Astrocyte of the hippocampus (primary cell): ENCODE measurements at regions not wholly inside any gene's neighbourhood (a gene's known extent, or its start where the extent isn't known, plus 50 kb on each side); places are given as distances from the start of the nearest gene placed in this dataset.
"Not testable (repeated sequence)": the region's sequence is repeated elsewhere in the genome, so short reads cannot be mapped to it uniquely, and the experiment has no call there.

Experiments
- DNase-seq: peaks from one replicate; pipeline ENCODE4 v3.0.0; 2011; ENCODE audit warnings: low read depth, low spot score

DNA sequence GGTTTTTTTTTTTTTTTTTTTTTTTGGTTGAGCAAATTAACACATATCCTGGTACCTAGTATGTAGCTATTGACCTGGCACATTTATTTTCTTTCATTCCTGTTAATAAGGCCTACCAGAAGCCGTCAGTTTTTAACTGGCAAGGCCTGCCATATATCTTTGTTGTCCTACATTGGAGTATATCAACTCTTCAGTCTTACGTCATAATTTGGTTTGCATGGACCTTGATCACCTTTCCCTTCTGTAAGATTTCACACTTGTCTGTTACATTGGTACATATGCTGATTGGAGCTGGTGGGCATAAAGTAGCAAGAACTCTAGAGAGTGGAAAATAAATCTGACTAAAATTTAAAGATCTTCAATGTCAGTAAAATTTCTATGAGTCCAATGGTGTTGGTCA, 1658.0 kb downstream of the C4orf33 start:
- no peak for DNase-seq

DNA sequence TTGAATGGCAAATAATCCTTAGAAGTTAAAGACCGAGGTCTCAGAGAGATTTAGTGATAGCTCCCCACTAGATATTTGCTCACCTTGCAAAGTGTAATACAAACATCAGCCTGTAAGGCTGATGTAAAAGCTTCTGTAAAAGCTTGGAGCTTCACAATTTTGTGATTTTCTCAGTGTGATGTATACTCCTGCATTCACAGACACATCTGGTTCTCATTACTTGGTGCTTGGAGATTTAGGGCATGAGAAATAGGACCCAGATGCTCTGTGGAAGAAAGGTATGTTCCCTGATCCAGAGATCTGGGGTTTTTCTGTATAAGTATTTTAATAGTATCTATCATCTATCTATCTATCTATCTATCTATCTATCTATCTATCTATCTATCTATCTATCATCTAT, 1664.3 kb downstream of the C4orf33 start:
- no peak for DNase-seq

DNA sequence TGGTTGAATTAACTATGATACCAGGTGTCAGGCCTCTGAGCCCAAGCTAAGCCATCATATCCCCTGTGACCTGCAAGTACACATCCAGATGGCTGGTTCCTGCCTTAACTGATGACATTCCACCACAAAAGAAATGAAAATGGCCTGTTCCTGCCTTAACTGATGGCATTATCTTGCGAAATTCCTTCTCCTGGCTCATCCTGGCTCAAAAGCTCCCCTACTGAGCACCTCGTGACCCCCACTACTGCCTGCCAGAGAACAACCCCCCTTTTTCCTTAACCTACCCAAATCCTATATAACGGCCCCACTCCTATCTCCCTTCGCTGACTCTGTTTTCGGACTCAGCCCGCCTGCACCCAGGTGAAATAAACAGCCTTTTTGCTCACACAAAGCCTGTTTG, 1671.4 kb downstream of the C4orf33 start:
- not testable (repeated sequence) for DNase-seq

DNA sequence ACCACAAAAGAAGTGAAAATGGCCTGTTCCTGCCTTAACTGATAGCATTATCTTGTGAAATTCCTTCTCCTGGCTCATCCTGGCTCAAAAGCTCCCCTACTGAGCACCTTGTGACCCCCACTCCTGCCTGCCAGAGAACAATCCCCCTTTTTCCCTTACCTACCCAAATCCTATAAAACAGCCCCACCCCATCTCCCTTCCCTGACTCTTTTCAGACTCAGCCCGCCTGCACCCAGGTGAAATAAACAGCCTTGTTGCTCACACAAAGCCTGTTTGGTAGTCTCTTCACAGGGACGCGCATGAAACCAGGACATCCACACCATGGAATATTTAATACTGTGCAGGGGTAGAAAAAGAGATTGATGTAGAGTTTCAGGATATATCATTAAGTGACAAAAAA, 1677.0 kb downstream of the C4orf33 start:
- DNase-seq: not testable (repeated sequence)

DNA sequence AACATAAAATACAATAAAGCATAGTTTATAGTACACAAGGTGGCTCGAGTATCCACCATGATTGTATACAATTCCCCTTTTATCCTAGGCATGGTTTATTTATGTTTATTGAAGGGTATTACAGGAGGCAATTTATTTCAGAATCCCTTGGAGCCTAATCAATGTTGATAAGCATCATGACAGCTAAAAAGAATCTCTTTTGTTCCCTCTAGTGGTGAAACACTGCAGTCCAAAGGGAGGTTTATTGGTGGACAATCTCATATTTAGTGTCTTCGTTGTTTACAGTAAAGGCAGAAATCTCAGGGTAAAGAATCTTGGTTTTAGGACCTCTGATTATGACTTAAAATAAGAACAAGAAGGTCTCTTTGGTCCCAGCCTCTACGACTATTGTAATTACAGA, 1712.5 kb downstream of the C4orf33 start:
- peak; percentile 13 for DNase-seq

DNA sequence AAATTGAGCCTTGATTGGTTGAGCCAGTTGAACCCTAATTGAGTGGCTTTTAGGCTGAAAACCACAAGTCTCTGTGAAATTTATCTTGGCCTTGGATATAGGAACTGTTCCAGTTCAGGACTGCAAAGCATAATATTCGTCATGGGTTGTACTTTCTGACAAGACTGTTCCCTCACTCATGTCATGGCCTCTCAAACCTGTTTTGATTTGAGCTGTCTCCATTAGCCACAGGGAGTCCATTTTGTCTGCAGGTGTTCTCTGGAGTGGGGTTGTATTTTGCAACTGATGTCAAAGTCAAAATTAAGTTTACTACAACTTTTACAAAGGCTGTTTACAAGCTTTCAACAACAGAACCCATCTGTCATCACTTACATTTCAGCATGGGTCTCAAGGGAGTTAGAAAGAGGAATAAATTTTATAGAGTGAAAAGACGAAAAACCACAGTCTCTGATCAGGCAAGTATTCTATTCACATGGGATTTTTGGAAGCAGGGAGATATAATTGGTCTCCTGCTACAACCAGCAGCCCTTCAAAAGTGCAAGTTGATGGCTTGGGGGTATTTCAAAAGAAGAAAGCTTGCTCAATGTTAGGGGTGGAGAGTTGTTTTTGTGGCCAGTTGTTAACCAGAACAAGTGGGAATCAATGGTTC, 1716.3 kb downstream of the C4orf33 start:
- peak; percentile 23 for DNase-seq

DNA sequence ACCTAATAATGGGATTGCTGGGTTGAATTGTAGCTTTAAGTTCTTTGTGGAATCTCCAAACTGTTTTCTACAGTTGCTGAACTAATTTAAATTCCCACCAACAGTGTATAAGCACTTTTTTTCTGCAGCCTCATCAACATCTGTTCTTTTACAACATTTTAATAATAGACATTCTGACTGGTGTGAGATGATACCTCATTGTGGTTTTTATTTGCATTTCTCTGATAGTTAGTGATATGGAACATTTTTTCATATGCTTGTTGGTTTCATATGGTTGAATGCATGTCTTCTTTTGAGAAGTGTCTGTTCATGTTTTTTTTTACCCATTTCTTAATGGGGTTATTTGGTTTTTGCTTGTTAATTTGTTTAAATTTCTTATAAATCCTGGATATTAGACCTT, 1718.9 kb downstream of the C4orf33 start:
- DNase-seq: no peak

DNA sequence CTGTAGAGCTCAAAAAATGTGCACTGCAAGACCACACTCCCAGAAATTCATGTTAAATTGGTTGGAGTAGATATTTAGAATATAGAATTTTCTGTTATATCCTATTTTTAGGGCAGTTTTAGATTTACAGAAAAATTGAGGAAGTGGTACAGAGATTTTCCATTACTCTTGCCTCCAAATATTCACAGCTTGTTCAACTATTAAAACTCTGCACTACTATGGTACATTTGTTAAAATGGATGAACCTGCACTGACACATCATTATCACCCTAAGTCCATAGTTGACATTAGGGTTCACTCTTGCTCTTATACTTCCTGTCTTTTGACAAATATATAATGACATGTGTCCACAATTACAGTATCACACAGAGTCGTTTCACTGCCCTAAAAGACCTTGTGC, 1724.5 kb downstream of the C4orf33 start:
- DNase-seq: no peak

DNA sequence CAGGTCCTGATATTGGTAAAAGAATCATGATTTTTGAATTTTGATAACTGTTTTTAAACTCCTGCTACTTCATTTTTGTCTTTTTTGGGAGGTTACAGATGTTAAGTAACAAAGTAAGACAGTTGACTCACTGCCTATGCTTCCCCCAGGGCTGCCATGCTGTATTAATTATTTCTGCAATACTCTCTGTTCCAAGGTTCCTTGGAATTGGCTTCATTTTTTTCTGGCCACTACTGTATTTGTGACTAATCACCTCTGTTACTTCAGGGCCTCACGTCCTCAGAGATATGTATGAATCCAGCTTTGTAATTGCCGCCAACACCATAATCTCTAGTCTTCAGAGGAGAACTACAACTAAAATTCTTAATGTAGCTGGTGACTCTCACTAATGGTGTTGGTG, 1729.3 kb downstream of the C4orf33 start:
- no peak for DNase-seq

DNA sequence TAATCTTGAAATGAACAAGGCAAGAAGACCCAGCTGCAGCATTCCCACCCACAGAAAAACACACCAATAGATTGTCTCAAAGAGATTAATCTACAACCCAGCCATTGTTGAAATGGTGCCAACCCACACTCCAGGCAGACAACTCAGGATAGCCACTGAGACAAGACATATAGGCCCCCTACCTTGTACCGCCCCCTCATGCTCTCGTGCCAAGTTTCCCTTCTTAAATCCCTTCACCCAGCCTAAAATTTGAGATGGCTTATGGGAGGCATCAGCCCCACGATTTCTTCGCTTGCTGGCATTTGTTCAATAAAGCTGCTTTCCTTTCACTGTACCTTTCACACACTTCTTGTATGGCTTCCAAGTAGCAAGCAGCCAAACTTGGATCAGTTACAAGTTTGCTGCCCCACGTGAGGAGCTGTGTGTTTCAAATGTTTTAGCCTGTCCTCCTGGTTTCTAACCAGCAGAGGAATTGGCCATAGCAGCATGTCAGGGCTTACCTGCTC, 1754.1 kb downstream of the C4orf33 start:
- DNase-seq: peak; percentile 55

DNA sequence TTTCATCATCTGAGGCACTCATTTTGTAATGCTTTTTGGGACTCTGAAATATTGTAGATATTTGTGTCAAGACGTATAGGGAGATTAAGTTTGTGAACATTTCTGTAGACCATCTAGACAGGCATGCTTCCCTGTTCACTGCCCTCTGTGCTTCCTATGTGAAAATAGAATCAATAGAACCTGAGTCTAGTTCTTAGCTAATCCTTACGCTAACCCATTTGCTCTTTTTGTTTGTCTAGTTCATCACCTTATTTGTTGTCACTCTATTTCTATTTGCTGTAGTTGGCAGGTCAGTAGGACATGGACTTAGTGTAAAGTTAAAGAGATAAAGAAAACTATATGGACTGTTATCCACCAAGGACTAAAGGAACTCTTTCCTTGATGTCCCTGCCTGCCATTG, 1755.2 kb downstream of the C4orf33 start:
- no peak for DNase-seq

DNA sequence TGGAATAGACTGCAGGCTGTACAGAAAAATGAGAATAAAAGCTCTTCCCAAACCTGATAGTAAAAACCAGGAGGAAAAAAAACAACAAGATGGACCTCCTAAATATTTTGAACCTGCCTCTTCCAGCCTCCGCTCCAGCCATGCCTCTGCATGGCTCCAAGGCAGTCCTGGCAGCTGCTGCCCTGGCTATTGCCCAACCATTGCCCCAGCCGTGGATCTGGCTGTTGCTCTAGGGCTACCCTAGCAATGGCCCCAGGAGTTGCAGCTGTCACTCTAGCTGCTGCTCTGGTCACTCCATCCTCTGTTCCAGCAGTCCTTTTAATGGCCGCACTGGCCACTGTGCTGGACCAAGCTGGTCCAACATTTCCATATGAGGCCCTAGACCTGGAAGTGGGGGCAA, 1756.0 kb downstream of the C4orf33 start:
- DNase-seq: no peak

DNA sequence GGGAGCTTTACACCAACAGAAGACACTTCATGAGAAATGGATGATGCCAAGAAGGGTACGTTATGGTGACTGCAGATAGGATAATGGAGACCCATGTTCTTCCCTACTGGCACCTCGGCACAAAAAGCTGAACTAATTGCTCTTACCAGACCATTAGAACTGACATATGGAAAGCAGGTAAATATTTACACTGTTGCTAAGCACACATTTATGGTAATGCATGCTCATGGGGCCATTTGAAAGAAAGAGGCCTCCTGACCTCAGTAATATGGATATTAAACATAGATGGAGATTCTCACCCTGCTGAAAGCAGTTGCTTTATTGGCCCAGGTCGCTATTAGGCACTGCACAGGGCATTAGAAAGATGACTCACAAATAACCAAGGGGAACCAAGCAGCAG, 1759.6 kb downstream of the C4orf33 start:
- no peak for DNase-seq

DNA sequence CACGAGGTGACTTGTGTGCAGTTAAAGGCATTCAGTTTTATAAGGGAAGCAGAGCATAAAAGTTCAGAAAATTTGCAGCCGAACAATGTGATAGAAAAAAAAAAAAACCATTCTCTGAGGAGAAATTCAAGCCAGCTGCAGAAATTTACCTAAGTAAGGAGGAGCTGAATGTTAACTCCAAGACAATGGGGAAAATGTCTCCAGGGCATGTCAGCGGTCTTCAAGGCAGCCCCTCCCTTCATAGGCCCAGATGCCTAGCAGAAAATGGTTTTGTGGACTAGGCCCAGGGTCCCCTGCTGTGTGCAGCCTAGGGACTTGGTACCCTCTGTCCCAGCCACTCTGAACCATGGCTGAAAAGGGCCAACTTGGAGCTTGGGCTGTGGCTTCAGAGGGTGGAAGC, 1764.0 kb downstream of the C4orf33 start:
- DNase-seq: no peak

DNA sequence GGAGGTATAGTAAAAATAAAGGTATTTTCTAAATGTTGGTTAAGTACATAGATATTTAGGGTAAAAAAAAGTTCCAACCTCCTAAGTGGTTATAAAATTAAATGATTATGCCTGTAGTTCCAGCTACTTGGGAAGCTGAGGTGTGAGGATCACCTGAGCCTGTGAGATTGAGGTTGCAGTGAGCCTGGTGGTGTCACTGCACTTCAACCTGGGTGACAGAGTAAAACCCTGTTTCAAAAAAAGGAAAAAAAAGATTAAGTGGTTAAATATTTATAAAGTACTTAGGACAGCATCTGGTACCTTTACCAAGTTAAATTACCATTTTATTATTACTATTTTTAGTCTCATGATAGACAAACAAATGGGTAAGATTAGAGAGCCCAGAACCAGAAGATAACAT, 1801.0 kb downstream of the C4orf33 start:
- DNase-seq: no peak

DNA sequence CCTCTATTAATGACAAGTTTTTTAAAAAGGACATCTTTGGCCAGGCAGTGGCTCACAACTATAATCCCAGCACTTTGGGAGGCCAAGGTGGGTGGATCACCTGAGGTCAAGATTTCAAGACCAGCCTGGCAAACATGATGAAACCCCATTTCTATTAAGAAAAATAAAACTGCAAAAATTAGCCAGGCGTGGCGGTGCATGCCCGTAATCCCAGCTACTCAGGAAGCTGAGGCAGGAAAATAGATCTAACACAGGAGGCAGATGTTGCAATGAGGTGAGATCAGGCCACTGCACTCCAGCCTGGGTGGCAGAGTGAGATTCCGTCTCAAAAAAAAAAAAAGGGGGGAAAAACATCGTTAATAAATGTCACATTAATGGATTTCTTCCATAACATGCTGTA, 1805.4 kb downstream of the C4orf33 start:
- DNase-seq: no peak

DNA sequence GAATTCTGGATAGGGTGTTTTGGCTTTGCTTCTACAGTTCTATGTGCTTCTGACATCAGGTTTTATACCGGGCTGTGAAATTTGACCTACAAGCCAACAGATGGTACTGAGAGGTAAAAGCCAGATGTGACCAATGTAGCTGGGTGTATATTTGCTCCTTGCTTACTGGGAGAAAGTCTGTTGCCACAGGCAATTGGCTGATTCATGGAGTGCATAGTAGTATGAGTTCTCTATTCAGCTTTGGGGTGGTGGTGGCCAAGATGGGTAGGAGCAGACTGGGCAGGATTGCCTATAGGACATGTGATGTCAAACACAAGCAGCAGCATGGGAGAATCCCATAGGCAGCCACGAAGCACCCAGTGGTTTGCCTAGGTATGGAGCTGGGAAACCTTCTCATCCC, 1827.0 kb downstream of the C4orf33 start:
- no peak for DNase-seq

DNA sequence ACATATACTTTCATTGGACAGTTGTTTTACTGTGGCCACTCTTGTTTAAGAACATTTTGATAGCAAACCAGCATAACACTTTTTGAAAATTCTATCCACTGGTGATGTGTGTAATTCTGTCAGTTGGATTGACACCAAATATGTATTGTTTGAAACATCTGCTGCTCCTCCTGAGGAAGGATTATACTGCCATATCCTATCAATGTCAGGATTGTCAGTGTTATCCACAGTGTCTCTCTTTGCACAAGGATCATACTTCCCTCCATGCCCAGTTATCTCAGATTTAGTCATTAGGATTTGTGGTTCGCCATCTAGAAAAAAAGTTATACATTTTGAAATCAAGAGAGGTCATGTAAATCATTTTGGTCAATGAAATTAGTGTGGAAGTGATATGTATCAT, 1859.6 kb downstream of the C4orf33 start:
- no peak for DNase-seq

DNA sequence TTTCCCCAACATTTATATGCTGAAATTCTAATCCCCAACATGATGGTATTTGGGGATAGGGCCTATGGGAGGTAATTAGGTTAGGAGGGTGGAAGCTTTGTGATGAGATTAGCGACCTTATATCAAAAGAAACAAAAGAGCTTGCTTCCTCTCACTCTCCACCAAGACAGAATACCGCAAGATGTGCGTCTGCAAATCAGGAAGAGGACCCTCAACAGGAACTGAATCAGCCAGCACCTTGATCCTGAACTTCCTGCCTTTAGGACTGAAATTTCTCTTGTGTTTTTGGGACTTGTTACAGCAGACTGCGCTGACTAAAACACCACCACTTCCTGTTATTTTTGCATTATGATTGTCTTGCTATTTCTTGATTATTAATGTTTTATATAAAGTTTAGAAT, 1889.4 kb downstream of the C4orf33 start:
- DNase-seq: no peak

DNA sequence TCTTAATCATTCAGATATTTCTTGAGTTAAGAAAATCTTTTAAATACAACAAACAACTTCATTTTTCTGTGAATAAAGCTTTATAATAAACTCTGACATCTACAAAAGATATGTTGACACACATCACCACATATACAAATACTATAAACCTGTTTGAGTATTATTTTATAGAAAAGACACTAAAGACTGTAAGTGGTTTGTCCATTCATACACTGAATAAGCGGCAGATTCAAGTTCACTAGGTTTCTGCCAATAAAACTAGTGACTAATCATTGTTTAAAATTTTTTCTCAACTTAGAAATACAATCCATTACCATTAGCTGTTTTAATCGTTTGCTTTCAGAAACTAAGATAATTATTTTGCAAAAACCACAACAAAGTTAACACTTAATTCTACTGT, 1900.0 kb downstream of the C4orf33 start:
- no peak for DNase-seq

DNA sequence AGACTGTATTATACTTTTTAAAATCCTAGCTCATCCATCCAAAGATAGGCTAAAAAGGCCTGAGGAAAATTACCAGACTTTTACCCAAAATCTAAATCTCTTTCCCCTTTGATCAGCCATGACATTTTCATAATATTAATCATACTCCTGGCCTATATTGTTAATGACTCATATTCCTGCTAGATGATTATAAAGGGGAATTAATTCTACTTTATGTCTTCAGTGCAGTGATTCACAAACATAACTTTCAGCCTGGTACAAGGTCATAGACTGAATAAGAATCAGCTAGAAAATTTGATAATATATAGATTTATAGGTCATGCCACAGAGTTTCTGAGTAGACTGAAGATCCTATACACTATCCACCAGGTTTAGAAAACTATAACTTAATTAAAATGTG, 1905.4 kb downstream of the C4orf33 start:
- DNase-seq: no peak

DNA sequence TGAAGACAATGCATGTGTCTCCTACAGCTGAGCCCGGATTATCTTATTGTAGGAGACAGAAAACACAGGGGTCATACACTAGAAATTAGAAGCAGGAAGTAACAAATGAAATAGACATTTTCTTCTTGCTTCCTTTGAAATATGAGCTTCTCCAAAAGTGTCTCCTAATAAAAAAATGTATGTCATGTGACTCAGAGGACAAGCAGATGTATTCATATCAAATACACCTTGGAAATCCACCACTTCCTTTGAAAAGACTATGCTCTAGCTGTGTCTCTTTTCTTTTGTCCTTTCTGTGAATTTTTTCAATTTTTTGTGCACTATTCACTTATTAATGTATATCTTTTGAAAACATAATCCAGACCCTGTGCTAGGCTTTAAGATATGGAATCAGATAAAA, 1906.2 kb downstream of the C4orf33 start:
- DNase-seq: no peak

DNA sequence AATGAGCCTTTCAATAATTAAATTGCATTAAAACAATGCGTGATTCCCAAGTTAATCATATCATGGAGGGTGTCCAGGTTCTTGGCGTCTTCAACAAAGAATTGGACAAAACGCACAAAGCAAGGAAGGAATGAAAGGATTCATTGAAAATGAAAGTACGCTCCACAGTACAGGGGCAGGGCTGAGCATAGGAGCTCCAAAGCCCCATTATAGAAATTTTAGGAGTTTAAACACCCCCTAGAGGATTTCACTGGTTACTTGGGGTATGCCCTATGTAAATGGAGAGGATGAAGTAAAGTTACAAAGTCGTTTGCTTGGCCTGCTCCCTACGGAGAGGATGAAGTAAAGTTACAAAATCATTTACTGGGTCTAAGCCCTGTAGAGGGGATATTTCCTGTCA, 1910.4 kb downstream of the C4orf33 start:
- DNase-seq: no peak

DNA sequence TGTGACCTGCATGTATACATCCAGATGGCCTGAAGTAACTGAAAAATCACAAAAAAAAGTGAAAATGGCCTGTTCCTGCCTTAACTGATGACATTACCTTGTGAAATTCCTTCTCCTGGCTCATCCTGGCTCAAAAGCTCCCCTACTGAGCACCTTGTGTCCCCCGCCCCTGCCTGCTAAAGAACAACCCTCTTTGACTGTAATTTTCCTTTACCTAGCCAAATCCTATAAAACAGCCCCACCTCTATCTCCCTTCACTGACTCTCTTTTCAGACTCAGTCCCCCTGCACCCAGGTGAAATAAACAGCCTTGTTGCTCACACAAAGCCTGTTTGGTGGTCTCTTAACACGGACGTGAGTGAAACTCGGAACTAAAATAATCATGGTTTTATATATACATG, 1916.0 kb downstream of the C4orf33 start:
- DNase-seq: not testable (repeated sequence)
